ENCODE measurements at regions not wholly inside any gene's neighbourhood (a gene's known extent, or its start where the extent isn't known, plus 50 kb on each side); places are given as distances from the start of the nearest gene placed in this dataset.

- TF ChIP-seq REST (IDR thresholded peaks at IDR 0.05) (no peak), CTCF (IDR thresholded peaks at IDR 0.05; ENCODE audit: low read depth, low read length, missing input control) (no peak), MAX (IDR thresholded peaks at IDR 0.05) (no peak), EGR1 (IDR thresholded peaks at IDR 0.05; ENCODE audit: low read depth in 2 of 2) (no peak), JUND (IDR thresholded peaks at IDR 0.05) (no peak), YY1 (IDR thresholded peaks at IDR 0.05) (no peak), RAD21 (IDR thresholded peaks at IDR 0.05) (no peak), HNF4G (IDR thresholded peaks at IDR 0.05) (no peak), ATF3 (IDR thresholded peaks at IDR 0.05) (no peak), FOXA1 (IDR thresholded peaks at IDR 0.05) (no peak), ZBTB33 (IDR thresholded peaks at IDR 0.05) (no peak), SP1 (IDR thresholded peaks at IDR 0.05) (no peak), TAF1 (conservative IDR thresholded peaks at IDR 0.05) (no peak)
These were observed 1418.7 kb downstream of the GRIK2 start for GRCh38 chr6:102812242-102812641.

Data from liver (tissue), 3 donors.